K562 (cell line): ENCODE measurements at regions not wholly inside any gene's neighbourhood (a gene's known extent, or its start where the extent isn't known, plus 50 kb on each side); places are given as distances from the start of the nearest gene placed in this dataset.

ENCODE experiments used
- ATAC-seq: fragments of 200-7000 bp; cut with Tn5 transposase; 3 replicates; pipeline ENCODE4 v1.9.1; 2020; ENCODE audit warnings: moderate library complexity
- BruUV-seq: library from RNA; stranded (reverse); fragments of 400-500 nt; replicated peaks from 2 replicates; lab custom pipeline; 2021; lab: Mats Ljungman, UMichigan
- CTCF ChIA-PET: fragments of 300-600 bp; formaldehyde crosslinking; extraction: SDS; loops from one replicate; lab custom pipeline; 2021; ENCODE audit warnings: low intra/inter-chr PET ratio; lab: Yijun Ruan, JAX
- POLR2A ChIA-PET: fragments of 300-600, 350-650 bp; sonication (Branson Sonifier 250); formaldehyde crosslinking; extraction: SDS; loops from one replicate; lab custom pipeline; 2021; ENCODE audit warnings: antibody characterized with exemption, inconsistent platforms; lab: Yijun Ruan, JAX
- DNase-seq, 4 experiments: peaks; one replicate each; pipeline versions ENCODE4 v3.0.0 to v3.0.0-alpha.2; 2011 to 2018; ENCODE audit warnings: low spot score in 3 of 4, mixed read lengths in 3 of 4; ENCODE audit errors: extremely low read depth in 1 of 4
- FAIRE-seq: peaks from 2 replicates; lab custom pipeline; 2011; peaks lifted over from hg19 to GRCh38; lab: Jason Lieb, UNC
- H2AFZ ChIP-seq: 2 replicates; pipeline ENCODE4 v1.6.0; 2011; ENCODE audit warnings: low read depth, low read length, control low read depth, inconsistent platforms
- H3K27ac ChIP-seq: fragments of 200-600 bp; 3 replicates; pipeline ENCODE4 v1.8.0; 2011; ENCODE audit warnings: low read depth, mild to moderate bottlenecking, control low read depth, inconsistent platforms, low read length, moderate library complexity, mixed read lengths; ENCODE audit errors: extremely low read depth
- H3K27me3 ChIP-seq, 2 experiments: fragments of 300-600 bp in 1 of 2; 2 replicates in 1 of 2; 3 replicates in 1 of 2; pipeline versions ENCODE4 v1.6.0 to v1.8.0; 2011; ENCODE audit warnings: inconsistent platforms in 2 of 2, low read length in 2 of 2, mild to moderate bottlenecking in 1 of 2, mixed read lengths in 1 of 2, moderate library complexity in 1 of 2; ENCODE audit not compliant: control insufficient read depth in 2 of 2, insufficient read depth in 2 of 2
- H3K36me3 ChIP-seq: fragments of 300-600 bp; 3 replicates; pipeline ENCODE4 v1.8.0; 2011; ENCODE audit warnings: mild to moderate bottlenecking, low read length, inconsistent platforms; ENCODE audit not compliant: control insufficient read depth, insufficient read depth
- H3K4me1 ChIP-seq, 2 experiments: fragments of 200-600 bp in 1 of 2; replicated peaks in 1 of 2; 2 replicates in 1 of 2; 3 replicates in 1 of 2; pipeline versions ENCODE4 v1.5.1 to v1.8.0; 2011; ENCODE audit warnings: inconsistent platforms in 2 of 2, low read length in 2 of 2, mild to moderate bottlenecking in 1 of 2, mixed read lengths in 1 of 2, moderate library complexity in 1 of 2; ENCODE audit not compliant: control insufficient read depth in 2 of 2, insufficient read depth in 2 of 2
- H3K4me2 ChIP-seq: 2 replicates; pipeline ENCODE4 v1.6.1; 2011; ENCODE audit warnings: low read length, control low read depth, inconsistent platforms, mixed read lengths; ENCODE audit not compliant: insufficient read depth
- H3K4me3 ChIP-seq: fragments of 200-600 bp; sonication (generic), shearing (Covaris generic); 2 replicates; pipeline ENCODE4 v1.5.1; 2016; ENCODE audit warnings: control low read depth, inconsistent platforms
- H3K79me2 ChIP-seq: fragments of 200-600 bp; 3 replicates; pipeline ENCODE4 v1.8.0; 2011; ENCODE audit warnings: low read length, inconsistent platforms; ENCODE audit not compliant: control insufficient read depth, insufficient read depth
- H3K9ac ChIP-seq, 2 experiments: 2 replicates each; pipeline versions ENCODE4 v1.6.0 to v1.6.1; 2011; ENCODE audit warnings: low read depth in 2 of 2, low read length in 2 of 2, control low read depth in 1 of 2, inconsistent platforms in 1 of 2, mild to moderate bottlenecking in 1 of 2, mixed read lengths in 1 of 2; ENCODE audit not compliant: insufficient read depth in 1 of 2
- H3K9me1 ChIP-seq: one replicate; pipeline ENCODE4 v1.6.0; 2011; ENCODE audit warnings: inconsistent platforms, mild to moderate bottlenecking, low read length, moderate library complexity; ENCODE audit not compliant: control insufficient read depth, insufficient read depth
- H3K9me3 ChIP-seq: replicated peaks from 2 replicates; pipeline ENCODE4 v1.5.1; 2011; ENCODE audit warnings: low read depth, low read length, inconsistent platforms; ENCODE audit not compliant: control insufficient read depth, insufficient read depth
- H4K20me1 ChIP-seq: replicated peaks from 2 replicates; pipeline ENCODE4 v1.6.1; 2011; ENCODE audit warnings: low read length, inconsistent platforms, mixed read lengths; ENCODE audit not compliant: control insufficient read depth, insufficient read depth
- BRF2 ChIP-seq: IDR thresholded peaks from 3 replicates; pipeline ENCODE4 v1.6.1; 2011; ENCODE audit warnings: borderline replicate concordance, mild to moderate bottlenecking; ENCODE audit not compliant: insufficient read length, insufficient read depth
- ELF4 ChIP-seq: fragments of 450-650 bp; formaldehyde crosslinking; IDR thresholded peaks from 2 replicates; pipeline ENCODE4 v1.4.0; 2022; ENCODE audit warnings: missing genetic modification characterization
- ZBTB26 ChIP-seq: fragments of 450-650 bp; formaldehyde crosslinking; IDR thresholded peaks from 2 replicates; pipeline ENCODE4 v1.4.0; 2022; ENCODE audit warnings: missing genetic modification characterization
- ZNF232 ChIP-seq: sonication (generic); formaldehyde crosslinking; IDR thresholded peaks from 2 replicates; pipeline ENCODE4 v1.8.0; 2022; ENCODE audit warnings: mild to moderate bottlenecking, missing genetic modification reagents
- ZNF263 ChIP-seq: sonication (generic); formaldehyde crosslinking; IDR thresholded peaks from 2 replicates; pipeline ENCODE4 v1.8.0; 2022; ENCODE audit warnings: mild to moderate bottlenecking, missing genetic modification reagents, borderline replicate concordance
- WGBS: fragments of 100-300 bp; shearing (Covaris generic); methylation state at CpG from one replicate; pipeline ENCODE4 v1.1.6; 2016; ENCODE audit warnings: low coverage, mixed read lengths; ENCODE audit not compliant: insufficient coverage; ENCODE audit errors: missing lambda C conversion rate; 5-methylcytosine and 5-hydroxymethylcytosine counted together
- in situ Hi-C: fragments of 300-500 bp; cut with MboI; formaldehyde crosslinking; loops from 4 replicates; pipeline ENCODE4 v1.15.0; 2018; ENCODE audit warnings: inconsistent platforms, mixed read lengths
- intact Hi-C: fragments of 100-400 bp; cut with micrococcal nuclease; formaldehyde crosslinking; loops from 2 replicates; pipeline ENCODE4 v1.14.2; 2022
- TF ChIP-seq, protein P1 (sequence below): sonication (generic); formaldehyde crosslinking; IDR thresholded peaks from 2 replicates; pipeline ENCODE4 v1.8.0; 2022; ENCODE audit warnings: mild to moderate bottlenecking, missing genetic modification reagents, borderline replicate concordance
- TF ChIP-seq, protein P2 (sequence below), 3 experiments: fragments of 200-800 bp in 1 of 3; fragments of 250-450 bp in 1 of 3; fragments of 450-650 bp in 1 of 3; sonication (Bioruptor Pico) in 1 of 3; sonication (Bioruptor generic) in 1 of 3; formaldehyde crosslinking in 1 of 3; IDR thresholded peaks; 2 replicates each; pipeline versions ENCODE4 v1.6.1 to v1.8.0; 2016 to 2022; ENCODE audit warnings: mild to moderate bottlenecking in 2 of 3, missing genetic modification characterization in 2 of 3, missing compliant biosample characterization in 1 of 3, moderate library complexity in 1 of 3

DNA sequence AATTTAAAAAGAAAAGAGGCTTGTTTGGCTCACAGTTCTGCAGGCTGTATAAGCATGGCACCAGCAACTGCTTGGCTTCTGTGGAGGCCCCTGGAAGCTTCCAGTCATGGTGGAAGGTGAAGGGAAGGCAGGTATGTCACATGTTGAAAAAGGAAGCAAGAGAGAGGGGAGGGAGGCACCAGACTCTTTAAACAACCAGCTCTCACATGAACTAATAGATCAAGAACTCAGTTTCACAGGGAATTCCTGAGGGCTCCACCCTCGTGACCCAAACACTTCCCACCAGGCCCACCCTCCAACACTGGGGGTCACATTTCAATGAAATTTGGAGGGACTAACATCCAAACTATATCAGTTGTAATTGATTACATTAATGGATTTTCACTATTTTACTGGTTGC, 127.9 kb upstream of the MLIP start:
- H3K9me1 ChIP-seq, result no peaks in the 10 kb centered on the region
- FAIRE-seq (no peak), ATAC-seq (no peak), DNase-seq (no peak)
- no peaks in the 10 kb centered on the region for H4K20me1 ChIP-seq
- CTCF ChIA-PET, result no interaction called here
- in situ Hi-C loops, result no loop called here
- no peaks in the 10 kb centered on the region for H3K4me1 ChIP-seq
- no peak overlapping the region for H3K27ac ChIP-seq
- H3K27me3 ChIP-seq, result no peaks in the 10 kb centered on the region
- H3K9ac ChIP-seq, result no peak overlapping the region
- BruUV-seq, result no TSS peak
- no peak overlapping the region for H3K4me3 ChIP-seq
- no peaks in the 10 kb centered on the region for H3K79me2 ChIP-seq
- TF ChIP-seq ZBTB26 (CRISPR knock-in tag), result no peak
- TF ChIP-seq, all 486 proteins: peak for 0
- no peaks in the 10 kb centered on the region for H3K36me3 ChIP-seq
- no peak overlapping the region for H2AFZ ChIP-seq
- no peaks in the 10 kb centered on the region for H3K9me3 ChIP-seq
- POLR2A ChIA-PET, result no interaction called here
- WGBS, result 0% methylated on average over 1 of the region's 1 CpG
- intact Hi-C loops, result no loop called here
- H3K4me2 ChIP-seq, result no peak overlapping the region

- ChIA-PET POLR2A (no interaction called here), CTCF (no interaction called here)
- 3% methylated on average over 2 of the region's 2 CpGs for WGBS
- Histone ChIP-seq H3K4me2 (no peak overlapping the region), H3K9ac (no peak overlapping the region), H3K4me3 (no peak overlapping the region), H3K9me3 (no peaks in the 10 kb centered on the region), H4K20me1 (no peaks in the 10 kb centered on the region), H3K9me1 (no peaks in the 10 kb centered on the region), H3K27me3 (no peaks in the 10 kb centered on the region), H3K4me1 (no peaks in the 10 kb centered on the region), H3K27ac (no peak overlapping the region), H2AFZ (no peak overlapping the region), H3K79me2 (no peaks in the 10 kb centered on the region), H3K36me3 (no peaks in the 10 kb centered on the region)
- ATAC-seq (no peak), DNase-seq (no peak), FAIRE-seq (no peak)
- BruUV-seq, result no TSS peak
- intact Hi-C loops, result no loop called here
- in situ Hi-C loops, result no loop called here
- TF ChIP-seq ELF4 (CRISPR knock-in tag) (no peak), BRF2 (no peak), ZNF232 (CRISPR knock-in tag) (no peak), ZNF263 (no peak)
- TF ChIP-seq, protein P1, sequence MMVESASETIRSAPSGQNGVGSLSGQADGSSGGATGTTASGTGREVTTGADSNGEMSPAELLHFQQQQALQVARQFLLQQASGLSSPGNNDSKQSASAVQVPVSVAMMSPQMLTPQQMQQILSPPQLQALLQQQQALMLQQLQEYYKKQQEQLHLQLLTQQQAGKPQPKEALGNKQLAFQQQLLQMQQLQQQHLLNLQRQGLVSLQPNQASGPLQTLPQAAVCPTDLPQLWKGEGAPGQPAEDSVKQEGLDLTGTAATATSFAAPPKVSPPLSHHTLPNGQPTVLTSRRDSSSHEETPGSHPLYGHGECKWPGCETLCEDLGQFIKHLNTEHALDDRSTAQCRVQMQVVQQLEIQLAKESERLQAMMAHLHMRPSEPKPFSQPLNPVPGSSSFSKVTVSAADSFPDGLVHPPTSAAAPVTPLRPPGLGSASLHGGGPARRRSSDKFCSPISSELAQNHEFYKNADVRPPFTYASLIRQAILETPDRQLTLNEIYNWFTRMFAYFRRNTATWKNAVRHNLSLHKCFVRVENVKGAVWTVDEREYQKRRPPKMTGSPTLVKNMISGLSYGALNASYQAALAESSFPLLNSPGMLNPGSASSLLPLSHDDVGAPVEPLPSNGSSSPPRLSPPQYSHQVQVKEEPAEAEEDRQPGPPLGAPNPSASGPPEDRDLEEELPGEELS (CRISPR knock-in tag), result no peak
- TF ChIP-seq, protein P2, sequence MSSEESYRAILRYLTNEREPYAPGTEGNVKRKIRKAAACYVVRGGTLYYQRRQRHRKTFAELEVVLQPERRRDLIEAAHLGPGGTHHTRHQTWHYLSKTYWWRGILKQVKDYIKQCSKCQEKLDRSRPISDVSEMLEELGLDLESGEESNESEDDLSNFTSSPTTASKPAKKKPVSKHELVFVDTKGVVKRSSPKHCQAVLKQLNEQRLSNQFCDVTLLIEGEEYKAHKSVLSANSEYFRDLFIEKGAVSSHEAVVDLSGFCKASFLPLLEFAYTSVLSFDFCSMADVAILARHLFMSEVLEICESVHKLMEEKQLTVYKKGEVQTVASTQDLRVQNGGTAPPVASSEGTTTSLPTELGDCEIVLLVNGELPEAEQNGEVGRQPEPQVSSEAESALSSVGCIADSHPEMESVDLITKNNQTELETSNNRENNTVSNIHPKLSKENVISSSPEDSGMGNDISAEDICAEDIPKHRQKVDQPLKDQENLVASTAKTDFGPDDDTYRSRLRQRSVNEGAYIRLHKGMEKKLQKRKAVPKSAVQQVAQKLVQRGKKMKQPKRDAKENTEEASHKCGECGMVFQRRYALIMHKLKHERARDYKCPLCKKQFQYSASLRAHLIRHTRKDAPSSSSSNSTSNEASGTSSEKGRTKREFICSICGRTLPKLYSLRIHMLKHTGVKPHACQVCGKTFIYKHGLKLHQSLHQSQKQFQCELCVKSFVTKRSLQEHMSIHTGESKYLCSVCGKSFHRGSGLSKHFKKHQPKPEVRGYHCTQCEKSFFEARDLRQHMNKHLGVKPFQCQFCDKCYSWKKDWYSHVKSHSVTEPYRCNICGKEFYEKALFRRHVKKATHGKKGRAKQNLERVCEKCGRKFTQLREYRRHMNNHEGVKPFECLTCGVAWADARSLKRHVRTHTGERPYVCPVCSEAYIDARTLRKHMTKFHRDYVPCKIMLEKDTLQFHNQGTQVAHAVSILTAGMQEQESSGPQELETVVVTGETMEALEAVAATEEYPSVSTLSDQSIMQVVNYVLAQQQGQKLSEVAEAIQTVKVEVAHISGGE (CRISPR knock-in tag; IDR thresholded peaks at IDR 0.05), result no peak
Measured at GRCh38 chr6:53984163-53984562, 127.1 kb upstream of the MLIP start.
